H1 (cell line): ENCODE measurements at regions not wholly inside any gene's neighbourhood (a gene's known extent, or its start where the extent isn't known, plus 50 kb on each side); places are given as distances from the start of the nearest gene placed in this dataset.

Experiments
- CTCF ChIA-PET: fragments of 300-600 bp; sonication (Branson Sonifier 250); formaldehyde crosslinking; loops from one replicate; lab custom pipeline; 2021; ENCODE audit not compliant: partially characterized antibody; lab: Charles Lee
- POLR2A ChIA-PET: fragments of 300-600 bp; sonication (Branson Sonifier 250); formaldehyde crosslinking; loops from one replicate; lab custom pipeline; 2021; ENCODE audit warnings: inconsistent platforms; ENCODE audit not compliant: partially characterized antibody; lab: Charles Lee
- DNase-seq, 2 experiments: peaks; one replicate each; pipeline versions ENCODE4 v3.0.0 to v3.0.0-alpha.2; 2010 to 2022; ENCODE audit warnings: low spot score in 2 of 2, low read depth in 1 of 2, mixed read lengths in 1 of 2
- FAIRE-seq: peaks from 2 replicates; lab custom pipeline; 2011; peaks lifted over from hg19 to GRCh38; lab: Jason Lieb, UNC
- H2AFZ ChIP-seq: 2 replicates; pipeline ENCODE4 v1.8.1; 2012; ENCODE audit warnings: low read length, inconsistent platforms
- H2AK5ac ChIP-seq: 2 replicates; pipeline ENCODE4 v1.6.1; 2013; ENCODE audit warnings: low read depth, low read length
- H2BK120ac ChIP-seq: replicated peaks from 2 replicates; pipeline ENCODE3; 2013; ENCODE audit warnings: low read depth, low read length, inconsistent platforms
- H2BK12ac ChIP-seq: 2 replicates; pipeline ENCODE4 v1.6.1; 2013; ENCODE audit warnings: low read depth, low read length
- H2BK15ac ChIP-seq: 2 replicates; pipeline ENCODE4 v1.6.1; 2013; ENCODE audit warnings: low read length
- H2BK20ac ChIP-seq: 2 replicates; pipeline ENCODE4 v1.6.1; 2013; ENCODE audit warnings: low read length
- H2BK5ac ChIP-seq: 2 replicates; pipeline ENCODE4 v1.6.1; 2013; ENCODE audit warnings: low read depth, low read length
- H3K14ac ChIP-seq: 2 replicates; pipeline ENCODE4 v1.6.1; 2013; ENCODE audit warnings: inconsistent platforms; ENCODE audit not compliant: insufficient read length
- H3K18ac ChIP-seq: 2 replicates; pipeline ENCODE4 v1.6.1; 2013; ENCODE audit warnings: low read length; ENCODE audit errors: extremely low read depth
- H3K23ac ChIP-seq: 2 replicates; pipeline ENCODE4 v1.6.1; 2013; ENCODE audit warnings: inconsistent platforms; ENCODE audit not compliant: insufficient read length
- H3K23me2 ChIP-seq: 2 replicates; pipeline ENCODE4 v1.6.1; 2013; ENCODE audit warnings: low read depth, low read length
- H3K27ac ChIP-seq: 2 replicates; pipeline ENCODE4 v1.6.1; 2011; ENCODE audit warnings: low read depth, low read length, inconsistent platforms
- H3K27me3 ChIP-seq, 4 experiments: replicated peaks in 1 of 4; 1 replicate in 1 of 4; 2 replicates in 3 of 4; pipeline versions ENCODE4 v1.6.1 to v1.8.1; 2011 to 2013; ENCODE audit warnings: low read length in 3 of 4, mild to moderate bottlenecking in 3 of 4, inconsistent platforms in 2 of 4, mixed read lengths in 2 of 4, moderate library complexity in 1 of 4; ENCODE audit not compliant: control insufficient read depth in 3 of 4, insufficient read depth in 3 of 4; ENCODE audit errors: extremely low read depth in 1 of 4
- H3K36me3 ChIP-seq, 4 experiments: 2 replicates each; pipeline versions ENCODE4 v1.6.1 to v1.8.1; 2011 to 2013; ENCODE audit warnings: mild to moderate bottlenecking in 4 of 4, low read length in 3 of 4, moderate library complexity in 2 of 4, control low read depth in 1 of 4, inconsistent platforms in 1 of 4; ENCODE audit not compliant: insufficient read depth in 4 of 4, control insufficient read depth in 2 of 4
- H3K4ac ChIP-seq: replicated peaks from 2 replicates; pipeline ENCODE3; 2013; ENCODE audit warnings: low read length, low read depth, mixed read lengths, inconsistent platforms; ENCODE audit not compliant: insufficient read length
- H3K4me1 ChIP-seq, 4 experiments: replicated peaks in 1 of 4; 1 replicate in 1 of 4; 2 replicates in 3 of 4; pipeline versions ENCODE4 v1.6.1 to v1.8.1; 2011 to 2013; ENCODE audit warnings: low read length in 3 of 4, inconsistent platforms in 2 of 4, mixed read lengths in 1 of 4; ENCODE audit not compliant: insufficient read depth in 4 of 4, control insufficient read depth in 3 of 4
- H3K4me2 ChIP-seq, 2 experiments: 2 replicates each; pipeline versions ENCODE4 v1.6.1 to v1.8.1; 2011 to 2013; ENCODE audit warnings: low read depth in 2 of 2, low read length in 2 of 2, control low read depth in 1 of 2, inconsistent platforms in 1 of 2, mild to moderate bottlenecking in 1 of 2; ENCODE audit not compliant: insufficient read depth in 1 of 2
- H3K4me3 ChIP-seq, 4 experiments: fragments of 200-600, 300-600 bp in 1 of 4; sonication (generic), shearing (Covaris generic), sonication (Bioruptor Twin) in 1 of 4; 2 replicates each; pipeline versions ENCODE4 v1.5.1 to v1.8.1; 2011 to 2016; ENCODE audit warnings: low read length in 4 of 4, low read depth in 3 of 4, control low read depth in 2 of 4, inconsistent platforms in 2 of 4, mild to moderate bottlenecking in 2 of 4, mixed read lengths in 1 of 4, moderate library complexity in 1 of 4; ENCODE audit not compliant: insufficient read depth in 2 of 4; ENCODE audit errors: extremely low read depth in 1 of 4
- H3K56ac ChIP-seq: replicated peaks from 2 replicates; pipeline ENCODE3; 2013; ENCODE audit warnings: low read depth, mild to moderate bottlenecking, mixed read lengths, low read length, inconsistent platforms; ENCODE audit not compliant: insufficient read length
- H3K79me1 ChIP-seq: 2 replicates; pipeline ENCODE4 v1.6.1; 2013; ENCODE audit warnings: low read depth, low read length, control low read depth
- H3K79me2 ChIP-seq, 2 experiments: 2 replicates each; pipeline versions ENCODE4 v1.6.1 to v1.8.1; 2012 to 2013; ENCODE audit warnings: low read length in 2 of 2, mild to moderate bottlenecking in 2 of 2, inconsistent platforms in 1 of 2; ENCODE audit not compliant: insufficient read depth in 2 of 2, control insufficient read depth in 1 of 2
- H3K9ac ChIP-seq, 4 experiments: replicated peaks in 1 of 4; 1 replicate in 1 of 4; 2 replicates in 3 of 4; pipeline versions ENCODE4 v1.6.1 to v1.8.1; 2011 to 2013; ENCODE audit warnings: low read depth in 3 of 4, low read length in 3 of 4, control low read depth in 2 of 4, mild to moderate bottlenecking in 2 of 4, moderate library complexity in 2 of 4, inconsistent platforms in 1 of 4; ENCODE audit errors: extremely low read depth in 1 of 4
- H3K9me3 ChIP-seq, 2 experiments: 2 replicates each; pipeline versions ENCODE4 v1.6.1 to v1.8.1; 2012 to 2013; ENCODE audit warnings: mild to moderate bottlenecking in 2 of 2, moderate library complexity in 2 of 2, control low read depth in 1 of 2, inconsistent platforms in 1 of 2, low read depth in 1 of 2, low read length in 1 of 2, mixed read lengths in 1 of 2; ENCODE audit not compliant: insufficient read depth in 2 of 2
- H4K20me1 ChIP-seq, 2 experiments: replicated peaks in 1 of 2; 2 replicates each; pipeline versions ENCODE3 to v1.8.1; 2011 to 2013; ENCODE audit warnings: inconsistent platforms in 2 of 2, low read length in 2 of 2, mild to moderate bottlenecking in 1 of 2; ENCODE audit not compliant: insufficient read depth in 2 of 2, control insufficient read depth in 1 of 2
- H4K5ac ChIP-seq: 2 replicates; pipeline ENCODE4 v1.6.1; 2013; ENCODE audit warnings: low read length, low read depth, mixed read lengths, inconsistent platforms; ENCODE audit not compliant: insufficient read length
- H4K8ac ChIP-seq: 2 replicates; pipeline ENCODE4 v1.8.0; 2013; ENCODE audit warnings: mild to moderate bottlenecking, moderate library complexity, low read length, inconsistent platforms; ENCODE audit not compliant: insufficient read depth; ENCODE audit errors: extremely low read depth
- H4K91ac ChIP-seq: replicated peaks from 2 replicates; pipeline ENCODE3; 2013; ENCODE audit warnings: low read length, mixed read lengths, inconsistent platforms; ENCODE audit not compliant: insufficient read length
- CTCF ChIP-seq, 3 experiments: IDR thresholded peaks; 1 replicate in 2 of 3; 2 replicates in 1 of 3; pipeline versions ENCODE4 v1.5.1 to v1.6.1; 2011; ENCODE audit warnings: low read length in 3 of 3, mild to moderate bottlenecking in 3 of 3, inconsistent platforms in 2 of 3, low read depth in 1 of 3, moderate library complexity in 1 of 3; ENCODE audit not compliant: insufficient read depth in 1 of 3; ENCODE audit errors: control extremely low read depth in 1 of 3
- EZH2 ChIP-seq: fragments of 200-600 bp; sonication (generic); IDR thresholded peaks from 2 replicates; pipeline ENCODE4 v1.7.1; 2012; ENCODE audit warnings: low read depth, mild to moderate bottlenecking, moderate library complexity, low read length, inconsistent platforms; ENCODE audit not compliant: severe bottlenecking
- GABPA ChIP-seq: IDR thresholded peaks from 2 replicates; pipeline ENCODE4 v1.6.1; 2011; ENCODE audit warnings: mild to moderate bottlenecking, low read length, moderate library complexity, borderline replicate concordance; ENCODE audit not compliant: insufficient read depth
- KDM5A ChIP-seq: fragments of 200-600 bp; IDR thresholded peaks from 2 replicates; pipeline ENCODE4 v1.7.1; 2012; ENCODE audit warnings: mild to moderate bottlenecking, low read length, inconsistent platforms, mixed read lengths
- MAX ChIP-seq: IDR thresholded peaks from 2 replicates; pipeline ENCODE4 v1.6.1; 2012; ENCODE audit warnings: inconsistent platforms
- RAD21 ChIP-seq, 2 experiments: IDR thresholded peaks in 1 of 2; conservative IDR thresholded peaks in 1 of 2; 2 replicates each; pipeline ENCODE4 v1.6.1; 2011; ENCODE audit warnings: low read depth in 2 of 2, low read length in 2 of 2, improper control_type of control experiment in 1 of 2, inconsistent platforms in 1 of 2, mild to moderate bottlenecking in 1 of 2, moderate library complexity in 1 of 2
- RNF2 ChIP-seq: fragments of 200-900, 300-1000 bp; sonication (generic); IDR thresholded peaks from 2 replicates; pipeline ENCODE4 v1.7.1; 2016; ENCODE audit warnings: borderline replicate concordance, low read depth, mild to moderate bottlenecking, antibody characterized with exemption, low read length; ENCODE audit not compliant: poor library complexity, severe bottlenecking; ENCODE audit errors: missing control alignments
- YY1 ChIP-seq: IDR thresholded peaks from 2 replicates; pipeline ENCODE4 v1.6.1; 2011; ENCODE audit warnings: low read depth, mild to moderate bottlenecking, low read length
- WGBS, 2 experiments: shearing (Covaris generic) in 1 of 2; methylation state at CpG; one replicate each; pipeline versions ENCODE4 v1.1.6 to v1.1.7; 2013 to 2015; ENCODE audit warnings: low lambda C conversion rate in 2 of 2, mixed read lengths in 2 of 2, inconsistent platforms in 1 of 2, low coverage in 1 of 2, missing lambda C conversion rate in 1 of 2; ENCODE audit not compliant: insufficient replicate concordance in 2 of 2, insufficient coverage in 1 of 2, insufficient read length in 1 of 2; ENCODE audit errors: extremely low coverage in 1 of 2, missing lambda C conversion rate in 1 of 2; 5-methylcytosine and 5-hydroxymethylcytosine counted together

GRCh38 chr13:111505175-111505777, 184.8 kb downstream of the TEX29 start:
- Histone ChIP-seq H3K27me3 (no peaks in the 10 kb centered on the region), H3K23me2 (no peaks in the 10 kb centered on the region)
- TF ChIP-seq YY1 = no peak
- peak in 2 of 3 experiments; percentile 98 to 100; a peak in 3 of 4 replicates for TF ChIP-seq CTCF (IDR thresholded peaks at IDR 0.05; ENCODE audit: control extremely low read depth in 1 of 3, insufficient read depth in 1 of 3, low read depth in 1 of 3, low read length in 3 of 3)
- TF ChIP-seq KDM5A = no peak
- TF ChIP-seq RAD21 (IDR thresholded peaks at IDR 0.05 in 1 of 2, conservative IDR thresholded peaks at IDR 0.05 in 1 of 2; ENCODE audit: low read depth in 2 of 2, low read length in 2 of 2) = peak; percentile 93 to 95
- peak; percentile 37; the same call in 1 of the 2 replicates for TF ChIP-seq MAX
- 0 out of 2 replicates have a peak, but pooled peaks have one; percentile 21 for TF ChIP-seq GABPA
- TF ChIP-seq RNF2 = no peak
- TF ChIP-seq EZH2 = no peak
- TF ChIP-seq, all 59 proteins: peak for 4
- no peak overlapping the region for H4K5ac ChIP-seq
- H3K4me3 ChIP-seq = no peak overlapping the region
- H3K9me3 ChIP-seq = peaks cover 14 to 20% of the 10 kb centered on the region in 2 experiments
- H3K36me3 ChIP-seq = no peaks in the 10 kb centered on the region
- FAIRE-seq (peak; percentile 94), DNase-seq (peak; percentile 59 to 77)
- H3K23ac ChIP-seq = no peak overlapping the region
- H3K9ac ChIP-seq = no peak overlapping the region
- no peak overlapping the region; the same call in 1 of the 2 replicates for H4K8ac ChIP-seq
- no peak overlapping the region for H2BK15ac ChIP-seq
- ChIA-PET POLR2A (no interaction called here), CTCF (interaction anchor here (0.6 to 5.2 kb wide), 37 partner anchors 8 to 975 kb away, joined by 3 to 47 read pairs (median 5); no protein-coding TSS in a partner anchor)
- H2AK5ac ChIP-seq = no peak overlapping the region
- no peak overlapping the region for H3K18ac ChIP-seq
- H3K14ac ChIP-seq = no peak overlapping the region
- no peak overlapping the region for H3K27ac ChIP-seq
- no peak overlapping the region for H2BK12ac ChIP-seq
- H2BK5ac ChIP-seq = no peak overlapping the region
- H3K4me1 ChIP-seq = no peaks in the 10 kb centered on the region
- H2BK20ac ChIP-seq = no peak overlapping the region
- no peaks in the 10 kb centered on the region for H3K79me2 ChIP-seq
- no peaks in the 10 kb centered on the region for H4K20me1 ChIP-seq
- H3K4ac ChIP-seq = no peak overlapping the region
- no peak overlapping the region for H3K4me2 ChIP-seq
- no peak overlapping the region for H2BK120ac ChIP-seq
- 62% methylated on average over 17 of the region's 20 CpGs; no CpG with 5 or more reads in 1 of the 2 experiments for WGBS, 2 experiments
- H3K56ac ChIP-seq = no peak overlapping the region
- no peak overlapping the region for H2AFZ ChIP-seq
- no peak overlapping the region for H4K91ac ChIP-seq
- no peaks in the 10 kb centered on the region for H3K79me1 ChIP-seq
